Muscle of leg (tissue), 3 donors: ENCODE measurements at regions not wholly inside any gene's neighbourhood (a gene's known extent, or its start where the extent isn't known, plus 50 kb on each side); places are given as distances from the start of the nearest gene placed in this dataset.

Experiments used
- DNase-seq: peaks from one replicate; pipeline ENCODE4 v3.0.0; 2013
- H3K27ac ChIP-seq: one replicate; pipeline ENCODE4 v1.5.1; 2013; ENCODE audit warnings: mild to moderate bottlenecking, low read length, control low read depth
- H3K27me3 ChIP-seq: one replicate; pipeline ENCODE4 v1.6.1; 2013; ENCODE audit warnings: low read length; ENCODE audit not compliant: control insufficient read depth, insufficient read depth
- H3K36me3 ChIP-seq: one replicate; pipeline ENCODE4 v1.6.1; 2013; ENCODE audit warnings: low read length; ENCODE audit not compliant: control insufficient read depth, insufficient read depth
- H3K4me1 ChIP-seq: one replicate; pipeline ENCODE4 v1.6.1; 2013; ENCODE audit warnings: low read length; ENCODE audit not compliant: control insufficient read depth, insufficient read depth
- H3K4me3 ChIP-seq: one replicate; pipeline ENCODE4 v1.5.1; 2013; ENCODE audit warnings: low read length, control low read depth
- H3K9me3 ChIP-seq: replicated peaks from 2 replicates; pipeline ENCODE4 v1.6.1; 2013; ENCODE audit warnings: low read depth, low read length; ENCODE audit not compliant: control insufficient read depth
- WGBS: methylation state at CpG from one replicate; pipeline ENCODE4 v1.1.5; 2013; ENCODE audit warnings: missing lambda C conversion rate; ENCODE audit not compliant: insufficient coverage; 5-methylcytosine and 5-hydroxymethylcytosine counted together

DNA sequence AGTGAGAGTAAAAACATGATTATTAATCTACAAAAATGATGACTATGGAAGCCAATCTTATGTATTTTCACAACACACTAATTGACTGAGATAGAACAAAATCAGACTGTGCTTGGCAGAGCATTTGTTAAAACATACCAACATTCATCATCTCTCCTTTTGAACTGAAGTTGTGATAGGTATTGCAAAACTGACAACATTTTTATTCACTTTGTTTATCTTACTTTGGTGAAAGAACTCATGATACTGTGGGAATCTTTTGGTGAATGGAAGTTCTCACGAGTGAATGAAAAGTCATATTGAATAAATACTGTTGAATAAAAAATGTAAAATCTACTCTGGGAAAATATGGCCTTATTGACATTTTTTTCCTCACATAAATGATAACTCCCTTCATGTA, 1430.2 kb upstream of the PIK3C3 start:
- no peaks in the 10 kb centered on the region for H3K4me1 ChIP-seq
- no peaks in the 10 kb centered on the region for H3K27me3 ChIP-seq
- no peak overlapping the region for H3K4me3 ChIP-seq
- WGBS, result no CpG with 5 or more reads among the region's 1 CpG
- no peaks in the 10 kb centered on the region for H3K36me3 ChIP-seq
- DNase-seq, result no peak
- H3K27ac ChIP-seq, result no peak overlapping the region
- no peaks in the 10 kb centered on the region for H3K9me3 ChIP-seq

DNA sequence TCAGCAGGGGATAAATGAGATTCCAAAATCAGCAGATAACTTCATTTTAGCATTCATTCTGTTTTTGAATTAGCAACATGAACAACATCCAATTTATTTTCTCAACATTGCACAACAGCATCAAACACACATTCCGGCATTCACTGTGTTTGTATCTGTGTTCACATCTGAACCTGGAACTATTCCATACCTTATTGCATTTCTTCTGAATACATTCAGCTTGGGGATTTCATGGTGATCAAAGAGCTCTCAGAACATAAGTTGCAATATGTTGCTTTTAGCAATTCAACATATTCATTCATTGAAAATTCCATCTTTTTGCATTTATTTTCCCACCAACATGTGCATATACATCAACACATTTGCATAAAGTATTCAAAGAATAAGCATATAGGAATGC, 1431.7 kb upstream of the PIK3C3 start:
- DNase-seq, result no peak
- Histone ChIP-seq H3K27ac (no peak overlapping the region), H3K4me1 (no peaks in the 10 kb centered on the region), H3K9me3 (no peaks in the 10 kb centered on the region), H3K4me3 (no peak overlapping the region), H3K27me3 (no peaks in the 10 kb centered on the region), H3K36me3 (no peaks in the 10 kb centered on the region)
- 80% methylated on average over 1 of the region's 1 CpG for WGBS

GRCh38 chr18:40501026-40501425, 1454.0 kb upstream of the PIK3C3 start:
- H3K9me3 ChIP-seq, result no peaks in the 10 kb centered on the region
- H3K27me3 ChIP-seq, result no peaks in the 10 kb centered on the region
- WGBS, result no CpG with 5 or more reads among the region's 1 CpG
- H3K36me3 ChIP-seq, result no peaks in the 10 kb centered on the region
- no peak overlapping the region for H3K4me3 ChIP-seq
- no peaks in the 10 kb centered on the region for H3K4me1 ChIP-seq
- H3K27ac ChIP-seq, result no peak overlapping the region
- DNase-seq, result peak; percentile 70

GRCh38 chr18:40494603-40495002, 1460.4 kb upstream of the PIK3C3 start:
- no peaks in the 10 kb centered on the region for H3K27me3 ChIP-seq
- no peaks in the 10 kb centered on the region for H3K9me3 ChIP-seq
- H3K36me3 ChIP-seq, result no peaks in the 10 kb centered on the region
- DNase-seq, result no peak
- 90% methylated on average over 1 of the region's 2 CpGs for WGBS
- no peaks in the 10 kb centered on the region for H3K4me1 ChIP-seq
- H3K27ac ChIP-seq, result no peak overlapping the region
- no peak overlapping the region for H3K4me3 ChIP-seq

DNA sequence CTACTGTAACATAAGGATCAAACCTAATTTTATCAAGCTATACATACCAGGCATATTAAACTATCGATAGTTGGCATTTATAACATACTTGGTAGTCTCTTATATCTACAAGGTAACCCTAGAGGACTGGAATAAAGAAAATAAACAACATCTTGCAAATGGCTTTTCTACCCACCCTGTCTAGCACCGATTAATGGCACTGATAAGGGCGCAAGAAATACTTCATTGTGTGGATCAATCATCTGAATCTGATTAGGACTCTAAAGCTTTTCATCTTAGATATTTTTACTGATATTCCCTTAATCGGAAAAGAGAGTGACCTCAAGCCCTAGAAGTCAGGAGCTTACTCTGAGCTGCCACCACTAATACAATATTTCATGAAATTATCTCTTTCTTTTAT, 1461.7 kb upstream of the PIK3C3 start:
- no peak for DNase-seq
- Histone ChIP-seq H3K9me3 (no peaks in the 10 kb centered on the region), H3K27me3 (no peaks in the 10 kb centered on the region), H3K4me1 (no peaks in the 10 kb centered on the region), H3K27ac (no peak overlapping the region), H3K4me3 (no peak overlapping the region), H3K36me3 (no peaks in the 10 kb centered on the region)
- no CpG with 5 or more reads among the region's 4 CpGs for WGBS

DNA sequence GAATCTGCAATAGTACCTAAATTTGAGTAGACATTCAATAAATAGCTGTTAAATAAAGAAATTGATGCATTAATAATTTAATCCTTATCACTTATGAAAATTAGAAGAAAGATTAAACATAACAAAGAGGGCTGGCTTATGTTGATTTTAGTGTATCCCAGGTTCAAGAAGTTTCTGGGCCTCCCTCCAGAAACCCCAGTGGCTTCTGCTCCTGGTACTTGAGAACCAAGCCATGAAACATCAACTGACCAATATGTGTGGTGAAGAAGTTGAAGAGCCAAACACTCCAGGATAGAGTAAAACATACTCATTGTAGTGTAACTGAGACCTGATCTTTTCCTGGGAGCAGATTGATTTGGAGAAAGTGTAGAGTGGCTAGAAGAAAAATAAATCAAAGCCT, 1465.7 kb upstream of the PIK3C3 start:
- Histone ChIP-seq H3K9me3 (no peaks in the 10 kb centered on the region), H3K4me3 (no peak overlapping the region), H3K27ac (no peak overlapping the region), H3K27me3 (no peaks in the 10 kb centered on the region), H3K36me3 (no peaks in the 10 kb centered on the region), H3K4me1 (no peaks in the 10 kb centered on the region)
- DNase-seq, result no peak

- Histone ChIP-seq H3K36me3 (no peaks in the 10 kb centered on the region), H3K27ac (no peak overlapping the region), H3K9me3 (no peaks in the 10 kb centered on the region), H3K4me3 (no peak overlapping the region), H3K4me1 (no peaks in the 10 kb centered on the region), H3K27me3 (no peaks in the 10 kb centered on the region)
- DNase-seq, result no peak
Observed at GRCh38 chr18:40485318-40485717, 1469.7 kb upstream of the PIK3C3 start.

- H3K4me1 ChIP-seq, result no peaks in the 10 kb centered on the region
- H3K27me3 ChIP-seq, result no peaks in the 10 kb centered on the region
- H3K36me3 ChIP-seq, result no peaks in the 10 kb centered on the region
- H3K4me3 ChIP-seq, result no peak overlapping the region
- peaks cover 2% of the 10 kb centered on the region for H3K9me3 ChIP-seq
- H3K27ac ChIP-seq, result no peak overlapping the region
- 72% methylated on average over 6 of the region's 8 CpGs for WGBS
- peak; percentile 25 for DNase-seq
Observed at GRCh38 chr18:40473221-40474029, 1481.6 kb upstream of the PIK3C3 start.

GRCh38 chr18:40470723-40471122, 1484.3 kb upstream of the PIK3C3 start:
- DNase-seq, result no peak
- Histone ChIP-seq H3K4me1 (no peaks in the 10 kb centered on the region), H3K4me3 (no peak overlapping the region), H3K36me3 (no peaks in the 10 kb centered on the region), H3K27me3 (no peaks in the 10 kb centered on the region), H3K27ac (no peak overlapping the region), H3K9me3 (peaks cover 2% of the 10 kb centered on the region)
- WGBS, result no CpG with 5 or more reads among the region's 3 CpGs

GRCh38 chr18:40469851-40470250, 1485.2 kb upstream of the PIK3C3 start:
- no CpG with 5 or more reads among the region's 4 CpGs for WGBS
- no peak overlapping the region for H3K27ac ChIP-seq

DNA sequence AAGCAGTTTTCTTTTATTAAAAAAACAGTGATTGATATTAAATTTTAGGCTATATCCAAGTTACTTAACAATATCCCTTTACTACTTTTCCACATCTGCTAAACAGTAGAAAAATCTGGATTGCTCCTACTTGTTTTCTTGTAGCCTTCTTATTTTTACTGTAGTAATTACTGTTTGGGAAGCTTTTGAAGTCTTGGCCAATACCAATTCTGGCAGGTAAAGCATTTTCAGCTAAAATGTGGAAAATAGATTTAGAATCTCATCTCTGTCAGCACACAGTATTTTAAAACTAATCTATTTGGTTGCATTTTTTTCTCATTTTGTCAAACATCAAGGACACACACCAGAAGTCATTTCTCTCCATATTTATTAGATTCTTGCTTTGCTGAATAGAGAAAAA, 1485.7 kb upstream of the PIK3C3 start:
- no peaks in the 10 kb centered on the region for H3K36me3 ChIP-seq
- peak; percentile 79 for DNase-seq
- no peak overlapping the region for H3K4me3 ChIP-seq
- no peak overlapping the region for H3K27ac ChIP-seq
- no peaks in the 10 kb centered on the region for H3K27me3 ChIP-seq
- no peaks in the 10 kb centered on the region for H3K4me1 ChIP-seq
- H3K9me3 ChIP-seq, result peaks cover 2% of the 10 kb centered on the region

More at GRCh38 chr18:40469851-40470250, 1485.2 kb upstream of the PIK3C3 start:
- Histone ChIP-seq H3K27me3 (no peaks in the 10 kb centered on the region), H3K36me3 (no peaks in the 10 kb centered on the region), H3K4me1 (no peaks in the 10 kb centered on the region), H3K4me3 (no peak overlapping the region), H3K9me3 (peaks cover 2% of the 10 kb centered on the region)
- DNase-seq, result peak; percentile 19
